SU-DHL-6 (cell line): ENCODE measurements at regions not wholly inside any gene's neighbourhood (a gene's known extent, or its start where the extent isn't known, plus 50 kb on each side); places are given as distances from the start of the nearest gene placed in this dataset.

ENCODE experiments used
- H2AFZ ChIP-seq: fragments of 200-600 bp; sonication (generic); 2 replicates; pipeline ENCODE4 v1.6.1; 2014; ENCODE audit warnings: low read depth, mild to moderate bottlenecking, moderate library complexity, mixed read lengths, antibody characterized with exemption, low read length; ENCODE audit not compliant: severe bottlenecking
- H3F3A ChIP-seq: fragments of 200-600 bp; shearing (Covaris generic); 2 replicates; pipeline ENCODE4 v1.6.0; 2016; ENCODE audit warnings: antibody characterized with exemption, mild to moderate bottlenecking; ENCODE audit not compliant: insufficient read depth
- H3K27ac ChIP-seq: fragments of 200-600 bp; sonication (generic); 2 replicates; pipeline ENCODE4 v1.5.1; 2016; ENCODE audit warnings: low read depth, mild to moderate bottlenecking, low read length, moderate library complexity, mixed read lengths
- H3K27me3 ChIP-seq: fragments of 200-600 bp; sonication (generic), shearing (Covaris generic); 2 replicates; pipeline ENCODE4 v1.6.0; 2014; ENCODE audit warnings: mild to moderate bottlenecking, low read length
- H3K36me3 ChIP-seq: fragments of 200-600 bp; sonication (generic); 2 replicates; pipeline ENCODE4 v1.6.1; 2014; ENCODE audit warnings: mild to moderate bottlenecking, low read length, mixed read lengths
- H3K4me2 ChIP-seq: fragments of 300-600, 200-600 bp; shearing (Covaris generic), sonication (generic); 2 replicates; pipeline ENCODE4 v1.6.0; 2014; ENCODE audit warnings: low read length, low read depth, mild to moderate bottlenecking; ENCODE audit not compliant: poor library complexity, severe bottlenecking
- H3K4me3 ChIP-seq: fragments of 200-600 bp; sonication (generic); 2 replicates; pipeline ENCODE4 v1.5.1; 2014; ENCODE audit warnings: antibody characterized with exemption, low read length, mild to moderate bottlenecking, mixed read lengths; ENCODE audit not compliant: insufficient read depth, poor library complexity, severe bottlenecking
- H3K79me2 ChIP-seq: fragments of 200-600 bp; sonication (generic); 2 replicates; pipeline ENCODE4 v1.6.1; 2014; ENCODE audit warnings: mild to moderate bottlenecking, low read length, moderate library complexity; ENCODE audit not compliant: insufficient read depth
- H3K9ac ChIP-seq: fragments of 200-600 bp; sonication (generic); 2 replicates; pipeline ENCODE4 v1.7.0; 2014; ENCODE audit warnings: mild to moderate bottlenecking, low read length
- H3K9me2 ChIP-seq: fragments of 200-600 bp; sonication (generic); replicated peaks from 2 replicates; pipeline ENCODE4 v1.6.1; 2014; ENCODE audit warnings: low read length; ENCODE audit not compliant: insufficient read depth
- H3K9me3 ChIP-seq: fragments of 200-600 bp; sonication (generic); 2 replicates; pipeline ENCODE4 v1.6.1; 2014; ENCODE audit warnings: low read length, mixed read lengths; ENCODE audit not compliant: insufficient read depth
- H4K20me1 ChIP-seq: fragments of 200-600 bp; sonication (generic); 2 replicates; pipeline ENCODE4 v1.6.1; 2014; ENCODE audit warnings: low read depth, mild to moderate bottlenecking, antibody characterized with exemption, low read length, moderate library complexity, mixed read lengths
- EZH2phosphoT487 ChIP-seq: fragments of 200-600 bp; sonication (generic), shearing (Covaris generic); conservative IDR thresholded peaks from 2 replicates; pipeline ENCODE4 v1.6.1; 2018; ENCODE audit warnings: mild to moderate bottlenecking, antibody characterized with exemption, low read length, moderate library complexity, mixed read lengths
- TF ChIP-seq, protein P1 (sequence below): fragments of 200-600 bp; sonication (generic); IDR thresholded peaks from one replicate; pipeline ENCODE4 v1.5.1; 2017; ENCODE audit warnings: antibody characterized with exemption, mild to moderate bottlenecking, low read length, moderate library complexity; ENCODE audit not compliant: insufficient read depth, poor library complexity, severe bottlenecking

- H2AFZ ChIP-seq = no peak overlapping the region
- no peak overlapping the region for H3K9ac ChIP-seq
- H3K9me3 ChIP-seq = no peaks in the 10 kb centered on the region
- no peaks in the 10 kb centered on the region for H3K9me2 ChIP-seq
- no peak overlapping the region for H3K4me3 ChIP-seq
- H3K4me2 ChIP-seq = no peak overlapping the region
- H3K79me2 ChIP-seq = no peaks in the 10 kb centered on the region
- H3F3A ChIP-seq = no peaks in the 10 kb centered on the region
- no peaks in the 10 kb centered on the region for H3K27me3 ChIP-seq
- H4K20me1 ChIP-seq = no peaks in the 10 kb centered on the region
- TF ChIP-seq EZH2phosphoT487 = no peak
- TF ChIP-seq, protein P1, sequence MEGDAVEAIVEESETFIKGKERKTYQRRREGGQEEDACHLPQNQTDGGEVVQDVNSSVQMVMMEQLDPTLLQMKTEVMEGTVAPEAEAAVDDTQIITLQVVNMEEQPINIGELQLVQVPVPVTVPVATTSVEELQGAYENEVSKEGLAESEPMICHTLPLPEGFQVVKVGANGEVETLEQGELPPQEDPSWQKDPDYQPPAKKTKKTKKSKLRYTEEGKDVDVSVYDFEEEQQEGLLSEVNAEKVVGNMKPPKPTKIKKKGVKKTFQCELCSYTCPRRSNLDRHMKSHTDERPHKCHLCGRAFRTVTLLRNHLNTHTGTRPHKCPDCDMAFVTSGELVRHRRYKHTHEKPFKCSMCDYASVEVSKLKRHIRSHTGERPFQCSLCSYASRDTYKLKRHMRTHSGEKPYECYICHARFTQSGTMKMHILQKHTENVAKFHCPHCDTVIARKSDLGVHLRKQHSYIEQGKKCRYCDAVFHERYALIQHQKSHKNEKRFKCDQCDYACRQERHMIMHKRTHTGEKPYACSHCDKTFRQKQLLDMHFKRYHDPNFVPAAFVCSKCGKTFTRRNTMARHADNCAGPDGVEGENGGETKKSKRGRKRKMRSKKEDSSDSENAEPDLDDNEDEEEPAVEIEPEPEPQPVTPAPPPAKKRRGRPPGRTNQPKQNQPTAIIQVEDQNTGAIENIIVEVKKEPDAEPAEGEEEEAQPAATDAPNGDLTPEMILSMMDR = no peak
- no peaks in the 10 kb centered on the region for H3K36me3 ChIP-seq
- no peak overlapping the region for H3K27ac ChIP-seq
These were observed 765.1 kb upstream of the SLC8A1 start for GRCh38 chr2:41216978-41217377.

- Histone ChIP-seq H3F3A (no peaks in the 10 kb centered on the region), H3K27me3 (no peaks in the 10 kb centered on the region), H3K9me3 (no peaks in the 10 kb centered on the region), H3K27ac (no peak overlapping the region), H3K36me3 (no peaks in the 10 kb centered on the region), H3K79me2 (no peaks in the 10 kb centered on the region), H3K9ac (no peak overlapping the region), H2AFZ (no peak overlapping the region), H3K4me3 (no peak overlapping the region), H3K9me2 (no peaks in the 10 kb centered on the region), H3K4me2 (no peak overlapping the region), H4K20me1 (no peaks in the 10 kb centered on the region)
- TF ChIP-seq, protein P1 = no peak
- no peak for TF ChIP-seq EZH2phosphoT487
These were observed 770.7 kb upstream of the SLC8A1 start for GRCh38 chr2:41222593-41222992.

GRCh38 chr2:41234093-41234492, 782.2 kb upstream of the SLC8A1 start:
- Histone ChIP-seq H3K9me2 (no peaks in the 10 kb centered on the region), H4K20me1 (no peaks in the 10 kb centered on the region), H3K4me2 (no peak overlapping the region), H3K79me2 (no peaks in the 10 kb centered on the region), H3K27me3 (no peaks in the 10 kb centered on the region), H3K9me3 (no peaks in the 10 kb centered on the region), H2AFZ (no peak overlapping the region), H3K9ac (no peak overlapping the region), H3K4me3 (no peak overlapping the region), H3K27ac (no peak overlapping the region), H3F3A (no peaks in the 10 kb centered on the region), H3K36me3 (no peaks in the 10 kb centered on the region)
- no peak for TF ChIP-seq EZH2phosphoT487
- TF ChIP-seq, protein P1 = no peak
